Memory B cell (primary cell): ENCODE measurements at regions not wholly inside any gene's neighbourhood (a gene's known extent, or its start where the extent isn't known, plus 50 kb on each side); places are given as distances from the start of the nearest gene placed in this dataset.

ENCODE experiments used
- ATAC-seq: fragments of 150-1000 bp; cut with Tn5 transposase; 2 replicates; pipeline ENCODE4 v1.10.0; 2021; ENCODE audit warnings: low read depth, mild to moderate bottlenecking, moderate library complexity
- DNase-seq, 2 donors: peaks; one replicate each; pipeline ENCODE4 v3.0.0; 2022; ENCODE audit warnings: low spot score in 2 of 2
- H3K27ac Mint-ChIP-seq: one replicate; pipeline ENCODE4 v1.8.0; 2022; ENCODE audit warnings: mild to moderate bottlenecking, moderate library complexity, mixed read lengths
- H3K27me3 Mint-ChIP-seq: one replicate; pipeline ENCODE4 v1.8.0; 2022; ENCODE audit warnings: mixed read lengths
- H3K36me3 Mint-ChIP-seq: one replicate; pipeline ENCODE4 v1.8.0; 2022; ENCODE audit warnings: mild to moderate bottlenecking, mixed read lengths
- H3K4me1 Mint-ChIP-seq: one replicate; pipeline ENCODE4 v1.8.0; 2022; ENCODE audit warnings: mixed read lengths
- H3K4me3 Mint-ChIP-seq: one replicate; pipeline ENCODE4 v1.8.0; 2022; ENCODE audit warnings: mild to moderate bottlenecking, moderate library complexity, mixed read lengths
- H3K9me3 Mint-ChIP-seq: one replicate; pipeline ENCODE4 v1.8.0; 2022; ENCODE audit warnings: mixed read lengths

- Mint-ChIP-seq H3K4me1 (no peaks in the 10 kb centered on the region), H3K27me3 (no peaks in the 10 kb centered on the region), H3K4me3 (no peak overlapping the region), H3K36me3 (no peaks in the 10 kb centered on the region), H3K27ac (no peak overlapping the region), H3K9me3 (peaks cover 7% of the 10 kb centered on the region)
- DNase-seq: no peak
- ATAC-seq: no peak
These were observed 249.3 kb downstream of the ANKRD50 start for GRCh38 chr4:124462954-124463828.

- Mint-ChIP-seq H3K27ac (no peak overlapping the region), H3K27me3 (no peaks in the 10 kb centered on the region), H3K36me3 (no peaks in the 10 kb centered on the region), H3K4me3 (no peak overlapping the region), H3K9me3 (peaks cover 7% of the 10 kb centered on the region), H3K4me1 (no peaks in the 10 kb centered on the region)
- DNase-seq (no peak), ATAC-seq (no peak)
These were observed 247.7 kb downstream of the ANKRD50 start for GRCh38 chr4:124464836-124465235.

DNA sequence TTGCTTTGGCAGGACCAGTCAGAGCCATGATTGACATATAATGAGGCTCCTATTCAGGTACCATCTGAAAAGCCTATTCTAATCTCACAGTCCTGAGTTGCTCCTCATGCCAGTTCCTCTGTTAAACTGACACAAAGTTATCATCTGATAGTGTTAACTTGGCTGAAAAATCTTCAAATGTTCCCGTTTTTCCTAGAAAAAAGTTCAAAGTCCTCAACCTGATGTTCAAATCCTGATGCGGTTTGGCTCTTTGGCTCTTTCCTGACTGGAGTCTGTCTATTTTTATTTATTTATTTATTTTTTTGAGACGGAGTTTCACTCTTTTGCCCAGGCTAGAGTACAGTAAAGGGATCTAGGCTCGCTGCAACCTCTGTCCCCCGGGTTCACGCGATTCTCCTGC, 244.2 kb downstream of the ANKRD50 start:
- no peaks in the 10 kb centered on the region for H3K27me3 Mint-ChIP-seq
- no peak for DNase-seq
- no peak overlapping the region for H3K4me3 Mint-ChIP-seq

GRCh38 chr4:124469981-124470380, 242.6 kb downstream of the ANKRD50 start:
- no peak for ATAC-seq
- H3K4me1 Mint-ChIP-seq: no peaks in the 10 kb centered on the region

More for the DNA sequence above, 244.2 kb downstream of the ANKRD50 start:
- no peak for ATAC-seq
- H3K27ac Mint-ChIP-seq: no peak overlapping the region
- no peaks in the 10 kb centered on the region for H3K4me1 Mint-ChIP-seq
- no peaks in the 10 kb centered on the region for H3K36me3 Mint-ChIP-seq
- H3K9me3 Mint-ChIP-seq: no peaks in the 10 kb centered on the region

DNA sequence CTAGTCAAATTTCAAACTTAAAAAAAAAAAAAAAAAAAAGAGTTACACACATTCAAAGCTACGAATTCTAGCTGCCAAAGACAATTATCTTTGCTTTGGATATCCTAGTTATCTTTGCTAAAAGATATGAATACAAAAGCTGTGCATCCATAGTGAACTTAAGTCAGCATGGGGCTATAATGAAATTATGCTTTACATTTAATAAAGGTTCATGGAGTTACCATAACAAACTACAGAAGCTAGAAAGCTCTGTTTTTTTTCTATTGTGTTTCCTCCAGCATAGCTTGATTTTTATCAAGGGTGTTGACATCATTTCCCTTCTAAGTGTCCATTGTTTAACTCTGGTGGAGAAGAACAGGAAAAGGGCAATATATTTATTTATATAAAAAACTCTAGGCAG, 234.1 kb downstream of the ANKRD50 start:
- ATAC-seq (no peak), DNase-seq (no peak)
- Mint-ChIP-seq H3K36me3 (no peaks in the 10 kb centered on the region), H3K27me3 (no peaks in the 10 kb centered on the region), H3K27ac (no peak overlapping the region), H3K4me1 (no peaks in the 10 kb centered on the region), H3K4me3 (no peak overlapping the region), H3K9me3 (no peaks in the 10 kb centered on the region)

More at GRCh38 chr4:124469981-124470380, 242.6 kb downstream of the ANKRD50 start:
- Mint-ChIP-seq H3K4me3 (no peak overlapping the region), H3K36me3 (no peaks in the 10 kb centered on the region), H3K9me3 (no peaks in the 10 kb centered on the region), H3K27me3 (no peaks in the 10 kb centered on the region), H3K27ac (no peak overlapping the region)
- DNase-seq: no peak

DNA sequence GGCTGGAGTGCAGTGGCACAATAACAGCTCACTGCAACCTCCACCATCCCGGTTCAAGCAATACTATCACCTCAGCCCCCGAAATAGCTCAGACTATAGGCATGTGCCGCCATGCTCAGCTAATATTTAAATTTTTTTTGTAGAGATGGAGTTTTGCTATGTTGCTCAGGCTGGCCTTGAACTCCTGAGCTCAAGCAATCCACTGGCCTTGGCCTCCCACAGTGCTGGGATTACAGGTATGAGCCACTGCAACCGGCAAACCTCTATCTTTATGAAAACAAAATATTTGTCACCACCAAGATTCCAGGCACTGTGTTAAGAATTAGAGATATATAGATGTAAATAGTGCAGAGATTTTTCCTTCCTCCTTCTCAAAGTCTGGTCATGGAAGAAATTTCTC, 232.5 kb downstream of the ANKRD50 start:
- Mint-ChIP-seq H3K27ac (no peak overlapping the region), H3K9me3 (no peaks in the 10 kb centered on the region), H3K4me1 (no peaks in the 10 kb centered on the region), H3K27me3 (no peaks in the 10 kb centered on the region), H3K4me3 (no peak overlapping the region), H3K36me3 (no peaks in the 10 kb centered on the region)
- ATAC-seq (no peak), DNase-seq (no peak)

- Mint-ChIP-seq H3K27ac (no peak overlapping the region), H3K9me3 (no peaks in the 10 kb centered on the region)
These were observed 231.4 kb downstream of the ANKRD50 start for GRCh38 chr4:124481123-124481522.

GRCh38 chr4:124483048-124483906, 229.3 kb downstream of the ANKRD50 start:
- H3K36me3 Mint-ChIP-seq: no peaks in the 10 kb centered on the region
- DNase-seq: no peak
- H3K9me3 Mint-ChIP-seq: no peaks in the 10 kb centered on the region
- H3K27ac Mint-ChIP-seq: no peak overlapping the region
- no peak for ATAC-seq
- H3K27me3 Mint-ChIP-seq: no peaks in the 10 kb centered on the region
- H3K4me1 Mint-ChIP-seq: no peaks in the 10 kb centered on the region
- H3K4me3 Mint-ChIP-seq: no peak overlapping the region

More at GRCh38 chr4:124481123-124481522, 231.4 kb downstream of the ANKRD50 start:
- H3K27me3 Mint-ChIP-seq: no peaks in the 10 kb centered on the region
- DNase-seq: no peak
- ATAC-seq: no peak
- H3K4me1 Mint-ChIP-seq: no peaks in the 10 kb centered on the region
- no peaks in the 10 kb centered on the region for H3K36me3 Mint-ChIP-seq
- no peak overlapping the region for H3K4me3 Mint-ChIP-seq

DNA sequence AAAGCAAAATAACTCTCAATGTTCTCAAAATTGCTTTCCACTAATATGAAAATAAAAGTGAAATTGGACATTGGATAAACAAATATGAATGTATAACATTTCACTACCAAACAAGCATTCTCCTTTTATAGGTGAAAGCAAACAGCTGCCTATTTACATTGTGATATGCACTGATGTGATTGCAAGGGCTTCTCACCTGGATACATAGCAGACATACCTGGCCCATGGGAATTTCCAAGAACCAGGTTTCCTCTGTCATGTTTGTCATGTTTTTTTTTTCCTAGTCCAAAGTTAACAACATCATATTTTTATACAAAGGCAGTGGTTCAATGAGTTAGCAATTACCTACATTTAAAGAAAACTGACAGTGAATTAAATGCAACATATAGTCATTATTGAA, 228.5 kb downstream of the ANKRD50 start:
- no peak overlapping the region for H3K4me3 Mint-ChIP-seq
- H3K27ac Mint-ChIP-seq: no peak overlapping the region
- no peaks in the 10 kb centered on the region for H3K36me3 Mint-ChIP-seq
- ATAC-seq (no peak), DNase-seq (no peak)
- no peaks in the 10 kb centered on the region for H3K9me3 Mint-ChIP-seq
- no peaks in the 10 kb centered on the region for H3K27me3 Mint-ChIP-seq
- no peaks in the 10 kb centered on the region for H3K4me1 Mint-ChIP-seq

DNA sequence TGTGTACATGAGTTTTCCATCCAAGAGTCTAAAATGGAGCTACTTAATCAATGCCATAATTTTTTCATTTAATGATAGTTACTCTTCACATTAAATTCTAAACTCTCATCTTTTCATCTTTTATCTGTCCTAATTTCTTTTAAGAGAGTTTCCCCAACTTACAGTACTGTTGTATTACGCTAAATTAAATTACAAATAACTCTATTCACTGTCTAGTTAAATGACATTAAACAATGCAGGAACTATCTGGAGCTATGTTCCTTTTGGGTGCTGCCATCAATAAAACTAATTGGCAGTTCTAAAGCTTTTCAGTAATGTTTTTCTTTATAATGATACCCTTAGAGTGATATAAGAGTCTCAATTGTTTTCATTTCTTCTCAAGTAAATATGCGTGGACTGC, 227.6 kb downstream of the ANKRD50 start:
- no peak for ATAC-seq
- H3K27ac Mint-ChIP-seq: no peak overlapping the region
- H3K27me3 Mint-ChIP-seq: no peaks in the 10 kb centered on the region
- DNase-seq: no peak
- no peaks in the 10 kb centered on the region for H3K4me1 Mint-ChIP-seq
- H3K9me3 Mint-ChIP-seq: no peaks in the 10 kb centered on the region
- H3K36me3 Mint-ChIP-seq: no peaks in the 10 kb centered on the region
- no peak overlapping the region for H3K4me3 Mint-ChIP-seq

DNA sequence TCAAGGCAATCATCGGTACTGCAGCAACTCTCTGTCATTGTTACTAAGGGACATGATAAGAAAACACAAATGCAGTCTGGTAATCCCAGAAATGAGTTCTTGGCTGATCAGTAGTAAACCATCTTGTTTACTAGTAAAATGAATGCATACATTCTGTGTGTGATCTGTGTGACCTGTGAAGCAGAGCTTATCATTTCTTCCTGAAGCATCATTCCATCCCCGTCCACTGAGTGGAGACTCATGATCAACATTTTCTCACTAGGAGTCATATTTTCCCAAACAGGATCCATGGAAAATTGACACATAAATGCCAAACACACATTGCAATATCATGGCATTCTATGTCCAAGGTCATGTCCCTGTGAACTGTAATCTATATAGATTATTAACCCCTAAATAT, 226.1 kb downstream of the ANKRD50 start:
- no peaks in the 10 kb centered on the region for H3K36me3 Mint-ChIP-seq
- DNase-seq: no peak
- ATAC-seq: no peak
- H3K27ac Mint-ChIP-seq: no peak overlapping the region
- peaks cover 3% of the 10 kb centered on the region for H3K9me3 Mint-ChIP-seq
- no peaks in the 10 kb centered on the region for H3K4me1 Mint-ChIP-seq
- H3K27me3 Mint-ChIP-seq: no peaks in the 10 kb centered on the region
- no peak overlapping the region for H3K4me3 Mint-ChIP-seq

GRCh38 chr4:124487651-124488050, 224.9 kb downstream of the ANKRD50 start:
- peaks cover 3% of the 10 kb centered on the region for H3K9me3 Mint-ChIP-seq
- no peak for ATAC-seq
- no peaks in the 10 kb centered on the region for H3K4me1 Mint-ChIP-seq
- H3K27me3 Mint-ChIP-seq: no peaks in the 10 kb centered on the region
- no peak overlapping the region for H3K27ac Mint-ChIP-seq
- no peak overlapping the region for H3K4me3 Mint-ChIP-seq
- no peaks in the 10 kb centered on the region for H3K36me3 Mint-ChIP-seq
- DNase-seq: no peak

DNA sequence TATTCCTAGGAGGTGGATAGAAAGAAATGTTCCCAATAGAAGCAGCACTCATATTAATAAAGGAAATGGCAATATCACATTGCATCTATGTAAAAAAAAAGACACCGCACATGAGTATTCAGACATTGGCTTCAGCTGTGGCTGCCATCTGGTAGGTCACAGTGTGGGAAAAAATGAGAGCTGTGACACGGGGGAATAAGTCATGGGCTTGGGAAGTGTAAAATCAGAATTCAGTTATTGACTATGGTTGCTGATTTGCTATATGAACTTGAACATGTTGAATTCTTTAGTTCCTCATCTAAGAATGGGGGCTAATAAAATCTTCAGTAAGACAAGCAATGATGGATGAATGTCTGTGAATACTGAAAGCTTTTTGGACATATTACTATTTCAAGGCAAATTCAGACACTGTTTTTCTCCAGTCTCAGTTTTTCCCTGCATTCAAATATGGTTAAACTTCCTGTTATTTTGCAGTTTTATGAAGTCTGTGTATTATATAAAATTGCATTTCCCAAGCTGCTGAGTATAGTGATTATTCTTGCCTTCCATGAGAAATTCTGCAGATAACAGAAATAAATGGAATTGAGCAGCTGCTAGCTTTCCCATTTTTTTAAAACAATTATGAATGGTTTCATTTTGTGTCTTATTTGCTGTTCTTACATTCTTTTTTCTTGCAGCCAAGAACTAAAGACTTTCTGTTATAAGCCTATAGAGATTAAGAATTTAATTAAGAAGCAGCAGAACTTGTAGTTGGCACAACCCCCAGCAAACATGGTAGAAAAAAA, 221.0 kb downstream of the ANKRD50 start:
- H3K4me1 Mint-ChIP-seq: no peaks in the 10 kb centered on the region
- DNase-seq (no peak), ATAC-seq (no peak)
- H3K9me3 Mint-ChIP-seq: peaks cover 3% of the 10 kb centered on the region
- H3K4me3 Mint-ChIP-seq: no peak overlapping the region
- no peak overlapping the region for H3K27ac Mint-ChIP-seq
- H3K27me3 Mint-ChIP-seq: no peaks in the 10 kb centered on the region
- no peaks in the 10 kb centered on the region for H3K36me3 Mint-ChIP-seq

GRCh38 chr4:124499261-124499660, 213.3 kb downstream of the ANKRD50 start:
- H3K36me3 Mint-ChIP-seq: no peaks in the 10 kb centered on the region
- no peak overlapping the region for H3K27ac Mint-ChIP-seq
- no peak for DNase-seq
- no peaks in the 10 kb centered on the region for H3K27me3 Mint-ChIP-seq
- no peaks in the 10 kb centered on the region for H3K4me1 Mint-ChIP-seq
- no peak for ATAC-seq
- H3K4me3 Mint-ChIP-seq: no peak overlapping the region
- H3K9me3 Mint-ChIP-seq: no peaks in the 10 kb centered on the region
